ES-I3 (cell line): ENCODE measurements at regions not wholly inside any gene's neighbourhood (a gene's known extent, or its start where the extent isn't known, plus 50 kb on each side); places are given as distances from the start of the nearest gene placed in this dataset.

ENCODE experiments used
- H3K36me3 ChIP-seq: 2 replicates; pipeline ENCODE4 v1.6.1; 2013; ENCODE audit warnings: mild to moderate bottlenecking, low read length, control low read depth, moderate library complexity; ENCODE audit not compliant: insufficient read depth
- H3K4me1 ChIP-seq: 2 replicates; pipeline ENCODE4 v1.6.1; 2013; ENCODE audit warnings: mild to moderate bottlenecking, control low read depth, low read length; ENCODE audit not compliant: insufficient read depth
- H3K9ac ChIP-seq: 2 replicates; pipeline ENCODE4 v1.6.1; 2013; ENCODE audit warnings: low read depth, mild to moderate bottlenecking, low read length, moderate library complexity
- H3K9me3 ChIP-seq: 2 replicates; pipeline ENCODE4 v1.6.1; 2013; ENCODE audit warnings: mild to moderate bottlenecking, low read length, moderate library complexity; ENCODE audit not compliant: control insufficient read depth, insufficient read depth

DNA sequence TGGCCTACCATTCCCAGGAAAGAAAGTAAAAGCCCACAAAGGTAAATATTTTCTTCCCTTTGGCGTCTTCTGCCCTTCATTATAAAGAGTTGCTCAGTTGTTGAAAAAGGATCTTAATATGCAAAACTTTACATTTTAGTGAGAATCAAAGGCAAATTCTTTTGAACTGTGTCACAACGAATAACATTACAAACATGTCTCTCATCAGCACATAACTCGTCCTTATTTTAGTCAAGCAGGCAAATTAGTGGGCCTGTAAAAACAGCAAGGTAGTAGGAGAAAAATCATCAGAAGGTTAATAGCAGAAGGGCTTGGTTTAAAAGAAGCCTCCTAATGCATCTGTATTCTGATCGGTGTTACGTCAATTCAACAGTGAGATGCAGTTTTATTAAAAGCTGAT, 647.3 kb upstream of the DIPK2B start:
- Histone ChIP-seq H3K9ac (no peak overlapping the region), H3K36me3 (peaks cover 24% of the 10 kb centered on the region), H3K9me3 (no peaks in the 10 kb centered on the region; the same call in 1 of the 2 replicates), H3K4me1 (peaks cover 10% of the 10 kb centered on the region)

DNA sequence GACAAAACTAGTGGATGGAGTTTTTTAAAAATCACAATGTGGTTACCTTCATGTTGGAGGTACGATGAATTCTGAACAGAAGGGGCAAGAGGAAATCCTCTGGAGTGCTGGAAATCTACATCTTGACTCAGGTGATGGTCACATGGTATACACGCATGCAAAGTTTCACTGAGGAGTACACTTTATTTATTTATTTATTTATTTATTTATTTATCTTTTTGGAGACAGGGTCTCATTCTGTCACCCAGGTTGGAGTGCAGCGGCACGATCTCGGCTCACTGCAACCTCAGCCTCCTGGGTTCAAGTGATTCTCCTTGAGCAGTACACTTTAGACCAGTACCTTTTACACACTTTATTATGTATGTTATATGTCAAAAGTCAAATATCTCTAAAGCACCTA, 645.7 kb upstream of the DIPK2B start:
- H3K9ac ChIP-seq, result no peak overlapping the region
- peaks cover 7% of the 10 kb centered on the region for H3K4me1 ChIP-seq
- no peaks in the 10 kb centered on the region; the same call in 1 of the 2 replicates for H3K9me3 ChIP-seq
- H3K36me3 ChIP-seq, result peaks cover 32% of the 10 kb centered on the region

DNA sequence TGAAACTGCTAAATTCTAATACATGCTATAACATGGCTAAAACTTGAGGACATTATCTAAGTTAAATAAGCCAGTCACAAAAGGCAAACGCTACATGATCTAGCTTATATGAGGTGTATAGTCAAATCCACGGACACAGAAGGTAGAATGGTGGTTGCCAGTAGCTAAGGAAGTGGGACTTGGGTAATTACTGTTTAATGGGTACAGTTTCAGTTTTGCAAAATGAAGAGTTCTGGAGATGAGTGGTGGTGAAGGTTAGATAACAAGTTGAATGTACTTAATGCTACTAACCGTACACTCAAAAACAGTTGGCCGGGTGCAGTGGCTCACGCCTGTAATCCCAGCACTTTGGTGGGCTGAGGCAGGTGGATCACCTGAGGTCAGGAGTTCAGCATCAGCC, 644.5 kb upstream of the DIPK2B start:
- Histone ChIP-seq H3K4me1 (peaks cover 7% of the 10 kb centered on the region), H3K9me3 (no peaks in the 10 kb centered on the region), H3K36me3 (peaks cover 32% of the 10 kb centered on the region), H3K9ac (no peak overlapping the region)

DNA sequence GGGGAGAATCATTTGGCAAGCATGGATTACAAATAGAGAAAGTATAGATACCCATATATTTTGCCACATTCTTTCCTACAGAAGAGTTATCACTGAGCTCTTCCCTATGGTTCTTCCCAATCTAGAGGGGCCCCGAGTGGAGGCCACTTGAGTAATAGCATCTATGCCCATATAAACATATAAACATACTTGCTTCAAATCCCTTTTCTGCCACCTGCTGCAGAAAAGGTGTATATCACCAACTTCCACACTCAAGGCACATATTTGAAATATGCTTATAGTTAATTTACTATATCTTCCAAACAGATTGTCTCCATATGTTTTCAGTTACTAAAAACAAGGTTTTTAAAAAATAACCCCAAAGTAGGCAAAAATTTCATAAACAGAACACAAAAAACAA, 642.8 kb upstream of the DIPK2B start:
- H3K4me1 ChIP-seq, result peaks cover 7% of the 10 kb centered on the region
- H3K36me3 ChIP-seq, result peaks cover 32% of the 10 kb centered on the region
- H3K9ac ChIP-seq, result no peak overlapping the region
- no peaks in the 10 kb centered on the region for H3K9me3 ChIP-seq

DNA sequence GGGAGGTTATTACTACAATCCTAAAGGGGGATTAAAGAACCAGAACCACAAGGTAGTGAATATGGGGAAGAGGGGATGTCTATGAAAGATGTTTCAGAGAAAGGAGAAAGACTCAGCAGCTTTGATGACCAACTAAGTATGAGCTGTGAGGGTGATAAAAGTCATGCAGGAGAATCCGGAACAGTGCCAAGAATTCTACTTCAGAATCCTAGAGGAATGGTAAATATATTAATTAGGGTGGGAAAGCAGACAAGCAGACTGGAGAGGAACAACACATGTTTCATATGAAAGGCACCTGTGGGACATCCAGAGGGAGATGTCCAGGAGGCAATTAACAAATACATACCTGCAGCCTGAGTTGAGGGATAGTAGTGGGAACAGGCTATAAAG, 642.2 kb upstream of the DIPK2B start:
- Histone ChIP-seq H3K36me3 (peaks cover 29% of the 10 kb centered on the region), H3K4me1 (peaks cover 3% of the 10 kb centered on the region), H3K9ac (no peak overlapping the region), H3K9me3 (no peaks in the 10 kb centered on the region)

DNA sequence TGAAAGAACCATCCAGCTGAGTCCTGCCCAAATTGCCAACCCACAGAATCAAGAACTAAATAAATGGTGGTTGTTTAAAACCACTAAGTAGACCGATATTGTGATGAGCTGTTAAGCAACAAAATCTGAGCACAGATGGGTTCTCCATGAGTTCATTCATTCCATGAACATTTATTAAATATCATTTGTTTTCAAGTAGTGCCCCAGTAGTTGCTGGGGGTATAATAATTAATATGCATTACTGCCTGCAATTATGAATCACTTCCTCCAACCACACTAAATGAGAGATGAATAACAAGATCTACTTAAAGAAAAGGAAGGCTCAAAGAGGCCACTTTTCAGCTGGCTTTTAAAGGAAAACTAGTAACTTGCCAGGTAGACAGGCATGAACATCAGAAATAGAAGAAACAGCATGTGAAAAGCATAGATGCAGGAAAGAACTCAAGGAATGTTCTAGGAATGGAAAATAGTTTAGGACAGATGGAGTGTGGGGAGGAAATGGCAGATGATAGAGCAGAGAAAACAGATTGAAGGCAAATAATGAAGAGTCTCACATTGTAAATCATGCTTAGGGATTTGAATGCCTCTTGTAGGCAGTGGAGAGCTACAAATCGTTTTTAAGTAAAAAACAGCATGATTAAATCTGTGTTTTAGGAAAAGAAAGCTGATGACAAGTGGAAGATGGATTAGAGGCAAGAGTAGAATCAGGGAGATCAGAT, 641.7 kb upstream of the DIPK2B start:
- Histone ChIP-seq H3K36me3 (peaks cover 24% of the 10 kb centered on the region; the same call in 1 of the 2 replicates), H3K9me3 (no peaks in the 10 kb centered on the region), H3K9ac (no peak overlapping the region), H3K4me1 (no peaks in the 10 kb centered on the region)

DNA sequence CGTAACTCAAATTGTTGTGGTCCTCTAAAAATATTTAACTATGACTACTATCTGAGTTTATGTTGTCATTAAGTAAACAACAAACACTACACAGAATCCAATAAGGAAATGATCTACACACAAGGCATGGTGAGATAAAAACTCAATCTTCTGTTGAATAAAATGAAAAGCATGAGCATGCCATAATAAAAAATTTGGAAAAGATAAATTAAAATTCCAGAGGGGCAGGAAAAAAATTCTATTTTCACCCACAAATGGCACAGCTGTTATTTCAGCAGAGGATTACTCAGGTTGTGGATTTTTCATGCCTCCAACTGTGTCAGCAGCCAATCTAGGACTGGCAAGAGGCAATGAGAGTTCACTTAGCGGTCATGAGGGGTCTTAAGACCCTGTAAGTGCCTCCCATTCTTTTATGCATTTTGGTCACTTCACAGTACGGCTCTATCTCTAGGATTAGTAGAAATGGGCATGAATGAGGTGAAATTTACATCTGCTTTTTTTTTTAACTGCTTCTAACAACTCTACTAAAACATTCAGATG, 639.8 kb upstream of the DIPK2B start:
- peaks cover 17% of the 10 kb centered on the region; the same call in 1 of the 2 replicates for H3K36me3 ChIP-seq
- H3K4me1 ChIP-seq, result no peaks in the 10 kb centered on the region
- H3K9me3 ChIP-seq, result no peaks in the 10 kb centered on the region
- H3K9ac ChIP-seq, result no peak overlapping the region

DNA sequence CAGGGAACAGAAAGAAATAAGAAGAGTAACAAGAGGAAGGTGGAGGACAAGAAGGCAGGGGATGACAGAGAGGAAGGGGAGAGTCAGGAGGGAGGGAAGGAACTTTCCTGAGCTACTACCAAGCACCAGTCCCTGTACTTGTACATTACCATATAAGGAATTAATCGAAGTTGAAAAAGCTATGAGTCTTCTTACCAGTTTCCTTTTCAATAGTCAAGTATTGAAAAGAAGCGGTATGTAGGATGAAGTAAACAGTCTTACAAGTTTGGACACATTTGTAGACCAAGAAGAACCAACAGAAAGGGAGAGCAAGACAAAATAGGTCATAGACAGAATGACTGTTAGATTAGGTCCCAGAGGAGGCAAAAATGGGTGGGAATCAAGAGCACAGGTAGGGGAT, 629.7 kb upstream of the DIPK2B start:
- Histone ChIP-seq H3K9ac (no peak overlapping the region), H3K36me3 (peaks cover 8% of the 10 kb centered on the region), H3K4me1 (peaks cover 21% of the 10 kb centered on the region), H3K9me3 (no peaks in the 10 kb centered on the region)

DNA sequence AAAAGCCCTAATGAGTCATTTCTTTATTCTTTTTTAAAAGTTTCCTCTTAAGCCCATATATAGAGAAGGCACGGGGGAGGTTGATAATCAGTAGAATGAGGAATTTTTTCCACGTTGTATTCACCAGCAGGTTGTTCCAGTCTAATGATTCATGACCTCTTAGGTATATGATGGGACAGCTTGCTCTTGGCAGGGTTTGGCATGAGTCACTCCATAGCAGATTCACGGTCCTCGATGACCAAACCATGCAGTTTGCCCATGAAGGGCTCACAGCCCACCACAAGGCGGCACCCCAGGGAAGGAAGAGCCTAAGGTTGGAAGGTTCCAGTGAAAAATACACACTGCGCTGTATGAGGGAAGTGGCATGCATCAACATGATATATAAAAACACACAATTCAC, 623.8 kb upstream of the DIPK2B start:
- no peak overlapping the region for H3K9ac ChIP-seq
- no peaks in the 10 kb centered on the region for H3K9me3 ChIP-seq
- H3K36me3 ChIP-seq, result peaks cover 7% of the 10 kb centered on the region; the same call in 1 of the 2 replicates
- no peaks in the 10 kb centered on the region; the same call in 1 of the 2 replicates for H3K4me1 ChIP-seq

DNA sequence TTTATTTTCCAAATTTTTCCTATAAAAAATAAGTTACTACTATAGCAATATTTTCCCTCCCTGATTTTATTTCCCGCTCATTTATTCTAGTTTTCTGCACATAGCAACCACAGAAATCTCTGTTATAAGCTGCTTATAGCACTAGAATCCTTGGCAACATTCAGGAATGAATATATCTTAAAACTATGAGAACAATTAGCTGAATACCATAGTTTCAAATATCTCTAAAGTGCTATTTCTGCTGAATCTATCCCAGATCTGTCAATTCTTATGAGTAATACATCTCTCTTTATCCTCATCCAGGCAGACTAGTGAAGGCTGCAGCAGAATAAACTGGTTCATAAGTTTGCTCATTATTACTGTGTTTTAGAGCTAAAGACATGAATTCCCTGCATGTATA, 622.9 kb upstream of the DIPK2B start:
- H3K4me1 ChIP-seq, result no peaks in the 10 kb centered on the region; the same call in 1 of the 2 replicates
- peaks cover 7% of the 10 kb centered on the region; the same call in 1 of the 2 replicates for H3K36me3 ChIP-seq
- H3K9me3 ChIP-seq, result no peaks in the 10 kb centered on the region
- no peak overlapping the region for H3K9ac ChIP-seq

DNA sequence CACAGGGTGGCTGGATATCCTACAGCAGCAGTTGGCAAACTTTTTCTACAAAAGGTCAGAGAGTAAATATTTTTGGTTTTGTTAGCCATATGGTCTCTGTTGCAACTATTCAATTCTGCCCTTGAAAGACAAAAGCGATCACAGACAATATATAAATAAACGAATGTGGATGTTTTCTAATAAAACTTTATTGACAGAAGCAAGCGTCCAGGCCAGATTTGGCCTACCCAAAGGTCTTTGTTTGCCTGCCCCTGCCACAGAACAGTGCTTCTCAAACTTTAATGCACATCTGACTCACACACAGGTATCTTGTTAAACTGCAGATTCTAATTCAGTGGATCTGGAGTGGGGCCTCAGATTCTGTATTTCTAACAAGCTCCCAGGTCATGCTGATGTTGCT, 621.4 kb upstream of the DIPK2B start:
- no peaks in the 10 kb centered on the region for H3K9me3 ChIP-seq
- H3K4me1 ChIP-seq, result no peaks in the 10 kb centered on the region; the same call in 1 of the 2 replicates
- peaks cover 7% of the 10 kb centered on the region; the same call in 1 of the 2 replicates for H3K36me3 ChIP-seq
- no peak overlapping the region for H3K9ac ChIP-seq

DNA sequence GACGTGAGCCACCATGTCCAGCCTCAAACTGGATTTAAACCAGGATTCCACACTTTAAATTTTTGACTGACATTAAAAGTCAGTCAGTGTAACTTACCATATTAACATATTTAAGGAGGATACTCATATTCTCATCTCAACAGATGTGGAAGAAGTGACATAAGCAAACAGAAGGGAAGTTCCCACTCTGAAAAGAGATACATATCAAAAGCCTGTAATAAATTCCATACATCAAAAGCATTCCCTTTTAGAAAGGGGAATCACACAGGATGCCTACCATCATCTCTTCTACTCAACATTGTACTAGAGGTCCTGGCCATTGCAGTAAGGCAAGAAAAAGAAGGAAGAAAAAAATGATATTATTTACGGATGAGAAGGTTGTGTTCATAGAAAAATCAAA, 618.2 kb upstream of the DIPK2B start:
- no peaks in the 10 kb centered on the region; the same call in 1 of the 2 replicates for H3K4me1 ChIP-seq
- H3K36me3 ChIP-seq, result peaks cover 4% of the 10 kb centered on the region
- no peaks in the 10 kb centered on the region for H3K9me3 ChIP-seq
- no peak overlapping the region for H3K9ac ChIP-seq

DNA sequence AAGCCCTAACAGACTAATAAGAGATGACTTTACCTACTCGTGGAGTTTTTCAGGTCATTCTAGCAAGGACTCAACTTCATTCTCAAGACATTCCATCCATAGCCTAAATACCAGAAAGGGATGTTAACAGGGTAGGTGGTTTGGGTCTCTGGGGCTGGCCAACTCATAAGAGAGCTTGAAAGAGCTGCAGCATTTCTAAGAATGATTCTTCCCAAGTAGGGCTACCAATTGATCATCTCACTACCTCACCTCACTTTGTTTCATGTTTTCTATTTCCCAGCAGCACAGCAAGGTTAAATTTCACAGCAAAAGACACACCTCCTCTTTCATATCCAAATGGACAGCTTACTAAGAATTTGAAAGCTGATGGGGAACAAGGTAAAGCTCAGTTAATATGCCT, 614.8 kb upstream of the DIPK2B start:
- H3K36me3 ChIP-seq, result peaks cover 3% of the 10 kb centered on the region
- H3K4me1 ChIP-seq, result peaks cover 12% of the 10 kb centered on the region
- no peaks in the 10 kb centered on the region for H3K9me3 ChIP-seq
- H3K9ac ChIP-seq, result no peak overlapping the region

DNA sequence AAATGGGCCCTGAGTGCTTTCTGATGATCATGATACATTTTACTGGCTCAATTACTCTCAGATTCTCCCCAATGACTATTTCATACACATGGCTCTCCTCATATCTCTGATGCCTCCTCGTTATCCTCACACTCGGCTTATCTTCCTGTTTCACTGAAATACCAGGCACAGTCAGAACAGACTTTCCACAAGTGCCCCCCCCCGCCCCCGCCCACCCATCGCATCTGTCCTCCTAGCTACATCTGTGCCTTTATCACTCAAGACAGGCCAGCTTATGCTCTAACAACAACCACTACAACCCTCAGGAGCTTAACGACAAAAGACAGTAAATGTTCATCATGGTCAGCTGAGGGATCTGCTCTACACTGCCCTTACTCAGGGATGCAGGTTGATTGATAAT, 610.6 kb upstream of the DIPK2B start:
- Histone ChIP-seq H3K9me3 (no peaks in the 10 kb centered on the region), H3K4me1 (peaks cover 50% of the 10 kb centered on the region), H3K9ac (no peak overlapping the region), H3K36me3 (peaks cover 8% of the 10 kb centered on the region)
